Naive thymus-derived CD4-positive, alpha-beta T cell (primary cell): ENCODE measurements at regions not wholly inside any gene's neighbourhood (a gene's known extent, or its start where the extent isn't known, plus 50 kb on each side); places are given as distances from the start of the nearest gene placed in this dataset.
A peak's percentile ranks its signal among the peaks of the same experiment; 100 is the strongest.
"Not testable (repeated sequence)": the region's sequence is repeated elsewhere in the genome, so short reads cannot be mapped to it uniquely, and the experiment has no call there.

Experiments
- ATAC-seq: fragments of 150-1000 bp; cut with Tn5 transposase; 2 replicates; pipeline ENCODE4 v1.10.0; 2021; ENCODE audit warnings: mild to moderate bottlenecking, moderate library complexity
- CTCF ChIA-PET: fragments of 350-600 bp; sonication (Branson Sonifier 250); formaldehyde crosslinking; loops from one replicate; lab custom pipeline; 2021; ENCODE audit warnings: antibody characterized with exemption; lab: Charles Lee
- POLR2A ChIA-PET: fragments of 350-600 bp; sonication (Branson Sonifier 250); formaldehyde crosslinking; loops from one replicate; lab custom pipeline; 2021; ENCODE audit warnings: antibody characterized with exemption, inconsistent platforms; lab: Charles Lee
- DNase-seq, 9 donors: peaks; one replicate each; pipeline versions ENCODE4 v3.0.0 to v3.0.0-alpha.2; 2020 to 2022; ENCODE audit warnings: mixed read lengths in 1 of 9
- H3K27ac ChIP-seq: one replicate; pipeline ENCODE4 v1.7.0; 2013; ENCODE audit warnings: mild to moderate bottlenecking, low read depth, low read length, moderate library complexity
- H3K27me3 ChIP-seq, 2 donors: one replicate each; pipeline ENCODE4 v1.7.0; 2013; ENCODE audit warnings: low read length in 2 of 2, mild to moderate bottlenecking in 2 of 2, moderate library complexity in 2 of 2; ENCODE audit not compliant: control insufficient read depth in 2 of 2, insufficient read depth in 2 of 2
- H3K36me3 ChIP-seq, 3 experiments: 1 replicate in 2 of 3; 2 replicates in 1 of 3; pipeline ENCODE4 v1.7.0; 2013; ENCODE audit warnings: low read length in 3 of 3, mild to moderate bottlenecking in 3 of 3, moderate library complexity in 1 of 3; ENCODE audit not compliant: insufficient read depth in 3 of 3, control insufficient read depth in 2 of 3
- H3K4me1 ChIP-seq, 2 donors: one replicate each; pipeline ENCODE4 v1.7.0; 2013; ENCODE audit warnings: low read length in 2 of 2, mild to moderate bottlenecking in 2 of 2, moderate library complexity in 1 of 2; ENCODE audit not compliant: control insufficient read depth in 2 of 2, insufficient read depth in 2 of 2
- H3K4me3 ChIP-seq: 2 replicates; pipeline ENCODE4 v1.7.0; 2013; ENCODE audit warnings: mild to moderate bottlenecking, low read length
- H3K9me3 ChIP-seq, 3 experiments: 1 replicate in 2 of 3; 2 replicates in 1 of 3; pipeline ENCODE4 v1.7.0; 2013; ENCODE audit warnings: low read length in 3 of 3; ENCODE audit not compliant: control insufficient read depth in 2 of 3
- H3K27ac Mint-ChIP-seq, 9 donors: one replicate each; pipeline ENCODE4 v1.8.0; 2020 to 2022; ENCODE audit warnings: mixed read lengths in 9 of 9, mild to moderate bottlenecking in 8 of 9, moderate library complexity in 5 of 9, inconsistent platforms in 2 of 9
- H3K27me3 Mint-ChIP-seq, 5 donors: one replicate each; pipeline ENCODE4 v1.8.0; 2021 to 2022; ENCODE audit warnings: mixed read lengths in 5 of 5, mild to moderate bottlenecking in 1 of 5
- H3K36me3 Mint-ChIP-seq, 5 donors: one replicate each; pipeline ENCODE4 v1.8.0; 2020 to 2022; ENCODE audit warnings: mixed read lengths in 5 of 5, mild to moderate bottlenecking in 3 of 5, inconsistent platforms in 1 of 5
- H3K4me1 Mint-ChIP-seq, 7 donors: one replicate each; pipeline ENCODE4 v1.8.0; 2020 to 2022; ENCODE audit warnings: mixed read lengths in 7 of 7, mild to moderate bottlenecking in 3 of 7, inconsistent platforms in 1 of 7
- H3K4me3 Mint-ChIP-seq, 10 donors: one replicate each; pipeline ENCODE4 v1.8.0; 2020 to 2022; ENCODE audit warnings: mild to moderate bottlenecking in 10 of 10, mixed read lengths in 10 of 10, moderate library complexity in 6 of 10, inconsistent platforms in 2 of 10
- H3K9me3 Mint-ChIP-seq, 11 donors: one replicate each; pipeline ENCODE4 v1.8.0; 2020 to 2022; ENCODE audit warnings: mixed read lengths in 11 of 11, mild to moderate bottlenecking in 4 of 11, inconsistent platforms in 1 of 11, moderate library complexity in 1 of 11
- intact Hi-C, 2 donors: fragments of 100-400 bp; cut with micrococcal nuclease; formaldehyde crosslinking; loops; one replicate each; pipeline ENCODE4 v1.15.1; 2023

GRCh38 chr10:121669840-121670239 lies 71.6 kb upstream of the FGFR2 start:
- H3K27ac ChIP-seq, H3K4me1 ChIP-seq, H3K4me3 Mint-ChIP-seq, CTCF ChIA-PET, H3K36me3 ChIP-seq, DNase-seq, intact Hi-C loops, ATAC-seq, H3K27me3 ChIP-seq, H3K27ac Mint-ChIP-seq, H3K9me3 ChIP-seq, H3K4me3 ChIP-seq, POLR2A ChIA-PET, H3K36me3 Mint-ChIP-seq, H3K4me1 Mint-ChIP-seq: not testable (repeated sequence)
- Mint-ChIP-seq H3K27me3 (peaks cover 2 to 21% (median 9%) of the 10 kb centered on the region in 5 donors), H3K9me3 (peaks cover 2 to 18% (median 8%) of the 10 kb centered on the region in 11 donors)

- H3K9me3 ChIP-seq: no peaks in the 10 kb centered on the region
- no peaks in the 10 kb centered on the region for H3K27me3 ChIP-seq
- no peaks in the 10 kb centered on the region for H3K4me1 Mint-ChIP-seq
- H3K4me3 ChIP-seq: no peak overlapping the region
- peaks cover 2 to 18% (median 9%) of the 10 kb centered on the region in 11 donors for H3K9me3 Mint-ChIP-seq
- H3K36me3 Mint-ChIP-seq: no peaks in the 10 kb centered on the region
- H3K36me3 ChIP-seq: no peaks in the 10 kb centered on the region
- no peak for DNase-seq
- no peaks in the 10 kb centered on the region for H3K4me1 ChIP-seq
- CTCF ChIA-PET: no interaction called here
- POLR2A ChIA-PET: no interaction called here
- H3K27me3 Mint-ChIP-seq: peaks cover 2 to 23% (median 9%) of the 10 kb centered on the region in 5 donors
- H3K27ac Mint-ChIP-seq: no peak overlapping the region
- no peak overlapping the region for H3K27ac ChIP-seq
- ATAC-seq: no peak
- intact Hi-C loops: no loop called here
- H3K4me3 Mint-ChIP-seq: no peak overlapping the region
Measured at GRCh38 chr10:121669028-121669374, 70.8 kb upstream of the FGFR2 start.

GRCh38 chr10:121668314-121669027 lies 70.2 kb upstream of the FGFR2 start:
- intact Hi-C loops: no loop called here

GRCh38 chr10:121667948-121668313 lies 69.7 kb upstream of the FGFR2 start:
- peaks cover 2 to 18% (median 9%) of the 10 kb centered on the region in 11 donors for H3K9me3 Mint-ChIP-seq
- no peaks in the 10 kb centered on the region for H3K9me3 ChIP-seq
- peaks cover 2 to 26% (median 14%) of the 10 kb centered on the region in 5 donors for H3K27me3 Mint-ChIP-seq
- no peaks in the 10 kb centered on the region for H3K36me3 Mint-ChIP-seq
- H3K27me3 ChIP-seq: no peaks in the 10 kb centered on the region
- intact Hi-C loops: no loop called here
- CTCF ChIA-PET: no interaction called here
- no peak overlapping the region for H3K27ac Mint-ChIP-seq
- H3K4me1 ChIP-seq: no peaks in the 10 kb centered on the region
- H3K4me3 ChIP-seq: no peak overlapping the region
- H3K4me1 Mint-ChIP-seq: no peaks in the 10 kb centered on the region
- ATAC-seq: no peak
- POLR2A ChIA-PET: no interaction called here
- no peaks in the 10 kb centered on the region for H3K36me3 ChIP-seq
- no peak for DNase-seq
- no peak overlapping the region for H3K4me3 Mint-ChIP-seq
- no peak overlapping the region for H3K27ac ChIP-seq

More at GRCh38 chr10:121668314-121669027, 70.2 kb upstream of the FGFR2 start:
- no peaks in the 10 kb centered on the region for H3K4me1 ChIP-seq
- no peak overlapping the region for H3K4me3 ChIP-seq
- no peaks in the 10 kb centered on the region for H3K4me1 Mint-ChIP-seq
- ATAC-seq: no peak
- peaks cover 2 to 18% (median 9%) of the 10 kb centered on the region in 11 donors for H3K9me3 Mint-ChIP-seq
- no peak for DNase-seq
- no peak overlapping the region for H3K27ac ChIP-seq
- peaks cover 2 to 25% (median 11%) of the 10 kb centered on the region in 5 donors for H3K27me3 Mint-ChIP-seq
- no peak overlapping the region for H3K4me3 Mint-ChIP-seq
- no peaks in the 10 kb centered on the region for H3K27me3 ChIP-seq
- H3K9me3 ChIP-seq: no peaks in the 10 kb centered on the region
- ChIA-PET POLR2A (no interaction called here), CTCF (no interaction called here)
- H3K27ac Mint-ChIP-seq: no peak overlapping the region
- no peaks in the 10 kb centered on the region for H3K36me3 Mint-ChIP-seq
- H3K36me3 ChIP-seq: no peaks in the 10 kb centered on the region

- intact Hi-C loops: no loop called here
- ChIA-PET CTCF (no interaction called here), POLR2A (no interaction called here)
- Histone ChIP-seq H3K27ac (no peak overlapping the region), H3K4me1 (no peaks in the 10 kb centered on the region), H3K9me3 (no peaks in the 10 kb centered on the region), H3K27me3 (no peaks in the 10 kb centered on the region), H3K4me3 (no peak overlapping the region), H3K36me3 (no peaks in the 10 kb centered on the region)
- ATAC-seq (no peak), DNase-seq (no peak)
- no peak overlapping the region for H3K4me3 Mint-ChIP-seq
- H3K36me3 Mint-ChIP-seq: no peaks in the 10 kb centered on the region
- H3K27me3 Mint-ChIP-seq: peaks cover 2 to 26% (median 10%) of the 10 kb centered on the region in 5 donors
- H3K27ac Mint-ChIP-seq: no peak overlapping the region
- peaks cover 2 to 18% (median 9%) of the 10 kb centered on the region in 11 donors for H3K9me3 Mint-ChIP-seq
- H3K4me1 Mint-ChIP-seq: no peaks in the 10 kb centered on the region
Measured at GRCh38 chr10:121665809-121666208, 67.6 kb upstream of the FGFR2 start.

- ChIA-PET POLR2A (no interaction called here), CTCF (no interaction called here)
- peaks cover 2 to 16% (median 9%) of the 10 kb centered on the region in 11 donors for H3K9me3 Mint-ChIP-seq
- no peaks in the 10 kb centered on the region for H3K4me1 Mint-ChIP-seq
- no peak overlapping the region for H3K4me3 ChIP-seq
- H3K27me3 Mint-ChIP-seq: peaks cover 2 to 24% (median 9%) of the 10 kb centered on the region in 5 donors
- DNase-seq (no peak), ATAC-seq (no peak)
- H3K27ac Mint-ChIP-seq: peak overlapping the region in 1 of 9 donors; percentile 13
- H3K9me3 ChIP-seq: no peaks in the 10 kb centered on the region
- H3K4me3 Mint-ChIP-seq: no peak overlapping the region
- intact Hi-C loops: no loop called here
- no peaks in the 10 kb centered on the region for H3K36me3 Mint-ChIP-seq
- H3K27ac ChIP-seq: no peak overlapping the region
- H3K4me1 ChIP-seq: no peaks in the 10 kb centered on the region
- H3K27me3 ChIP-seq: no peaks in the 10 kb centered on the region
- no peaks in the 10 kb centered on the region for H3K36me3 ChIP-seq
Measured at GRCh38 chr10:121664671-121665070, 66.4 kb upstream of the FGFR2 start.
